Panc1 (cell line): ENCODE measurements at regions not wholly inside any gene's neighbourhood (a gene's known extent, or its start where the extent isn't known, plus 50 kb on each side); places are given as distances from the start of the nearest gene placed in this dataset.

Experiments
- ATAC-seq: fragments of 200-7000 bp; cut with Tn5 transposase; 2 replicates; pipeline ENCODE4 v1.9.1; 2020; ENCODE audit warnings: mild to moderate bottlenecking, moderate library complexity
- BruUV-seq: library from RNA; stranded (reverse); fragments of 400-500 nt; replicated peaks from 2 replicates; lab custom pipeline; 2021; lab: Mats Ljungman, UMichigan
- CTCF ChIA-PET: fragments of 300-600 bp; sonication (Branson Sonifier 250); formaldehyde crosslinking; loops from one replicate; lab custom pipeline; 2022; ENCODE audit warnings: antibody characterized with exemption; lab: Charles Lee
- POLR2A ChIA-PET: fragments of 300-600 bp; sonication (Branson Sonifier 250); formaldehyde crosslinking; loops from one replicate; lab custom pipeline; 2022; ENCODE audit warnings: antibody characterized with exemption; lab: Charles Lee
- DNase-seq: peaks from one replicate; pipeline ENCODE4 v3.0.0-alpha.2; 2010; ENCODE audit warnings: low read depth, low spot score
- H3K27ac ChIP-seq: 2 replicates; pipeline ENCODE4 v1.5.1; 2011; ENCODE audit warnings: mild to moderate bottlenecking, low read length, inconsistent platforms
- H3K27me3 ChIP-seq: fragments of 200-500 bp; sonication (Bioruptor generic); 2 replicates; pipeline ENCODE4 v1.6.0; 2014; ENCODE audit warnings: low read length, inconsistent platforms; ENCODE audit not compliant: control insufficient read depth, insufficient read depth
- H3K36me3 ChIP-seq: fragments of 200-500 bp; sonication (Bioruptor generic); 2 replicates; pipeline ENCODE4 v1.5.1; 2014; ENCODE audit warnings: inconsistent platforms, mild to moderate bottlenecking, low read length, moderate library complexity; ENCODE audit not compliant: control insufficient read depth, insufficient read depth
- H3K4me1 ChIP-seq: 2 replicates; pipeline ENCODE4 v1.5.1; 2011; ENCODE audit warnings: inconsistent platforms, mild to moderate bottlenecking, low read length, moderate library complexity; ENCODE audit not compliant: control insufficient read depth, insufficient read depth
- H3K4me3 ChIP-seq, 2 experiments: 2 replicates each; pipeline ENCODE4 v1.5.1; 2011 to 2012; ENCODE audit warnings: low read depth in 2 of 2, low read length in 2 of 2, mild to moderate bottlenecking in 2 of 2, inconsistent platforms in 1 of 2, moderate library complexity in 1 of 2
- H3K9me3 ChIP-seq: fragments of 200-500 bp; sonication (Bioruptor generic); 2 replicates; pipeline ENCODE4 v1.5.1; 2014; ENCODE audit warnings: low read depth, mild to moderate bottlenecking, inconsistent platforms, low read length, moderate library complexity; ENCODE audit not compliant: control insufficient read depth, insufficient read depth
- CTCF ChIP-seq: fragments of 450-650 bp; IDR thresholded peaks from 2 replicates; pipeline ENCODE4 v1.5.1; 2017; ENCODE audit warnings: mild to moderate bottlenecking
- POLR2AphosphoS5 ChIP-seq: IDR thresholded peaks from 2 replicates; pipeline ENCODE4 v1.6.1; 2012; ENCODE audit warnings: mild to moderate bottlenecking, low read depth, low read length, moderate library complexity
- REST ChIP-seq, 2 experiments: IDR thresholded peaks; 2 replicates each; pipeline ENCODE4 v1.6.1; 2011 to 2012; ENCODE audit warnings: low read depth in 2 of 2, control low read depth in 1 of 2, low read length in 1 of 2, mild to moderate bottlenecking in 1 of 2, moderate library complexity in 1 of 2; ENCODE audit not compliant: insufficient read depth in 1 of 2
- SIN3A ChIP-seq: IDR thresholded peaks from 2 replicates; pipeline ENCODE4 v1.6.1; 2012; ENCODE audit warnings: low read depth, mild to moderate bottlenecking, low read length, moderate library complexity, borderline replicate concordance; ENCODE audit not compliant: insufficient read depth
- TCF7L2 ChIP-seq: IDR thresholded peaks from 2 replicates; pipeline ENCODE4 v1.6.1; 2011; ENCODE audit warnings: mild to moderate bottlenecking, low read depth, low read length, inconsistent platforms
- in situ Hi-C: cut with HindIII; loops from 2 replicates; pipeline ENCODE4 v1.10.0; 2016; ENCODE audit warnings: low sequenced_read_pairs, low pct_unique_long_range_greater_than_20kb
- intact Hi-C: fragments of 100-400 bp; cut with micrococcal nuclease; formaldehyde crosslinking; loops from one replicate; pipeline ENCODE4 v1.10.0; 2022; ENCODE audit not compliant: unreplicated experiment

GRCh38 chr7:22027475-22027874 lies 81.8 kb upstream of the CDCA7L start:
- H3K27me3 ChIP-seq, result peaks cover 4% of the 10 kb centered on the region
- H3K27ac ChIP-seq, result no peak overlapping the region
- H3K4me3 ChIP-seq, result no peak overlapping the region
- ATAC-seq (no peak), DNase-seq (no peak)
- no peaks in the 10 kb centered on the region for H3K9me3 ChIP-seq
- ChIA-PET CTCF (no interaction called here), POLR2A (no interaction called here)
- in situ Hi-C loops (no loop called here), intact Hi-C loops (no loop called here)
- BruUV-seq, result no TSS peak
- no peak for TF ChIP-seq TCF7L2
- TF ChIP-seq SIN3A, result no peak
- no peak for TF ChIP-seq POLR2AphosphoS5
- TF ChIP-seq REST (IDR thresholded peaks at IDR 0.05; ENCODE audit: insufficient read depth in 1 of 2, low read depth in 2 of 2, low read length in 1 of 2), result no peak
- TF ChIP-seq CTCF, result no peak
- H3K36me3 ChIP-seq, result no peaks in the 10 kb centered on the region
- H3K4me1 ChIP-seq, result no peaks in the 10 kb centered on the region

GRCh38 chr7:22025983-22026382 lies 80.3 kb upstream of the CDCA7L start:
- Histone ChIP-seq H3K27me3 (peaks cover 10% of the 10 kb centered on the region), H3K27ac (no peak overlapping the region), H3K4me1 (no peaks in the 10 kb centered on the region), H3K4me3 (no peak overlapping the region), H3K36me3 (no peaks in the 10 kb centered on the region), H3K9me3 (no peaks in the 10 kb centered on the region)
- CTCF ChIA-PET, result no interaction called here
- in situ Hi-C loops, result no loop called here
- intact Hi-C loops, result no loop called here
- ATAC-seq (no peak), DNase-seq (no peak)
- TF ChIP-seq REST (IDR thresholded peaks at IDR 0.05; ENCODE audit: insufficient read depth in 1 of 2, low read depth in 2 of 2, low read length in 1 of 2) (no peak), SIN3A (no peak), CTCF (no peak), TCF7L2 (no peak), POLR2AphosphoS5 (no peak)
- no TSS peak for BruUV-seq
- POLR2A ChIA-PET, result no interaction called here
